Vagina (tissue), 2 donors: ENCODE measurements at regions not wholly inside any gene's neighbourhood (a gene's known extent, or its start where the extent isn't known, plus 50 kb on each side); places are given as distances from the start of the nearest gene placed in this dataset.

ENCODE experiments used
- DNase-seq, 2 donors: peaks; one replicate each; pipeline ENCODE4 v3.0.0-alpha.2; 2017; ENCODE audit errors: extremely low spot score in 2 of 2
- H3K27ac ChIP-seq: fragments of 200-600 bp; sonication (generic); one replicate; pipeline ENCODE4 v1.5.1; 2019
- H3K27me3 ChIP-seq: fragments of 200-600 bp; sonication (generic); one replicate; pipeline ENCODE4 v1.5.1; 2019
- H3K36me3 ChIP-seq, 2 donors: fragments of 200-600 bp; sonication (generic); one replicate each; pipeline ENCODE4 v1.5.1; 2017 to 2019
- H3K4me1 ChIP-seq: fragments of 200-600 bp; sonication (generic); one replicate; pipeline ENCODE4 v1.5.1; 2019
- H3K4me3 ChIP-seq, 2 donors: fragments of 200-600 bp; sonication (generic); 1 replicate in 1 of 2; 2 replicates in 1 of 2; pipeline ENCODE4 v1.5.1; 2016 to 2019
- H3K9me3 ChIP-seq: fragments of 200-600 bp; sonication (generic); one replicate; pipeline ENCODE4 v1.5.1; 2019
- CTCF ChIP-seq, 3 experiments: fragments of 450-650 bp in 2 of 3; fragments of 200-600 bp in 1 of 3; sonication (generic) in 1 of 3; IDR thresholded peaks; one replicate each; pipeline ENCODE4 v1.5.1; 2017 to 2019; ENCODE audit warnings: antibody characterized with exemption in 3 of 3, mild to moderate bottlenecking in 2 of 3, moderate library complexity in 2 of 3
- POLR2A ChIP-seq, 2 donors: fragments of 450-650 bp; IDR thresholded peaks; one replicate each; pipeline ENCODE4 v1.6.1; 2017; ENCODE audit warnings: antibody characterized with exemption in 2 of 2, mild to moderate bottlenecking in 2 of 2, moderate library complexity in 2 of 2
- POLR2AphosphoS5 ChIP-seq, 2 donors: sonication (generic); formaldehyde crosslinking; IDR thresholded peaks; one replicate each; pipeline ENCODE4 v1.9.0; 2017; ENCODE audit warnings: antibody characterized with exemption in 2 of 2, mild to moderate bottlenecking in 2 of 2, low read depth in 1 of 2; ENCODE audit not compliant: insufficient read depth in 1 of 2
- intact Hi-C: fragments of 100-400 bp; cut with DNase I; formaldehyde crosslinking; loops from one replicate; pipeline ENCODE4 v1.15.1; 2023

- Histone ChIP-seq H3K27ac (no peak overlapping the region), H3K4me3 (no peak overlapping the region), H3K36me3 (no peaks in the 10 kb centered on the region), H3K27me3 (no peaks in the 10 kb centered on the region), H3K9me3 (no peaks in the 10 kb centered on the region), H3K4me1 (no peaks in the 10 kb centered on the region)
- TF ChIP-seq CTCF (IDR thresholded peaks at IDR 0.05) = no peak
- TF ChIP-seq POLR2AphosphoS5 (IDR thresholded peaks at IDR 0.05; ENCODE audit: insufficient read depth in 1 of 2, low read depth in 1 of 2) = no peak
- TF ChIP-seq POLR2A (IDR thresholded peaks at IDR 0.05) = no peak
- intact Hi-C loops = no loop called here
- DNase-seq = no peak
These were observed 134.6 kb upstream of the PDE4B start for GRCh38 chr1:65658122-65658521.

GRCh38 chr1:65668368-65668767 lies 124.3 kb upstream of the PDE4B start:
- intact Hi-C loops = no loop called here
- H3K36me3 ChIP-seq = no peaks in the 10 kb centered on the region
- H3K4me1 ChIP-seq = no peaks in the 10 kb centered on the region
- TF ChIP-seq POLR2AphosphoS5 (IDR thresholded peaks at IDR 0.05; ENCODE audit: insufficient read depth in 1 of 2, low read depth in 1 of 2) (no peak), POLR2A (IDR thresholded peaks at IDR 0.05) (no peak), CTCF (IDR thresholded peaks at IDR 0.05) (no peak)
- no peak for DNase-seq
- no peak overlapping the region for H3K27ac ChIP-seq
- no peaks in the 10 kb centered on the region for H3K27me3 ChIP-seq
- H3K4me3 ChIP-seq = no peak overlapping the region
- no peaks in the 10 kb centered on the region for H3K9me3 ChIP-seq

GRCh38 chr1:65670518-65670917 lies 122.2 kb upstream of the PDE4B start:
- no peak overlapping the region for H3K4me3 ChIP-seq
- no peaks in the 10 kb centered on the region for H3K9me3 ChIP-seq
- no peak for DNase-seq
- no peaks in the 10 kb centered on the region for H3K27me3 ChIP-seq
- no peak overlapping the region for H3K27ac ChIP-seq
- TF ChIP-seq CTCF (IDR thresholded peaks at IDR 0.05) (no peak), POLR2AphosphoS5 (IDR thresholded peaks at IDR 0.05; ENCODE audit: insufficient read depth in 1 of 2, low read depth in 1 of 2) (no peak), POLR2A (IDR thresholded peaks at IDR 0.05) (no peak)
- H3K36me3 ChIP-seq = no peaks in the 10 kb centered on the region
- intact Hi-C loops = no loop called here
- no peaks in the 10 kb centered on the region for H3K4me1 ChIP-seq

GRCh38 chr1:65674522-65674921 lies 118.2 kb upstream of the PDE4B start:
- no peak for TF ChIP-seq POLR2A (IDR thresholded peaks at IDR 0.05)
- no peak for TF ChIP-seq CTCF (IDR thresholded peaks at IDR 0.05)
- no peak for TF ChIP-seq POLR2AphosphoS5 (IDR thresholded peaks at IDR 0.05; ENCODE audit: insufficient read depth in 1 of 2, low read depth in 1 of 2)
- Histone ChIP-seq H3K36me3 (no peaks in the 10 kb centered on the region), H3K4me1 (no peaks in the 10 kb centered on the region), H3K27me3 (no peaks in the 10 kb centered on the region), H3K27ac (no peak overlapping the region), H3K9me3 (no peaks in the 10 kb centered on the region), H3K4me3 (no peak overlapping the region)
- intact Hi-C loops = no loop called here
- no peak for DNase-seq

- no peaks in the 10 kb centered on the region for H3K36me3 ChIP-seq
- TF ChIP-seq POLR2A (IDR thresholded peaks at IDR 0.05) = no peak
- no peak for TF ChIP-seq CTCF (IDR thresholded peaks at IDR 0.05)
- TF ChIP-seq POLR2AphosphoS5 (IDR thresholded peaks at IDR 0.05; ENCODE audit: insufficient read depth in 1 of 2, low read depth in 1 of 2) = no peak
- intact Hi-C loops = loop anchor here (10.0 kb wide), 2 partner anchors 245 to 605 kb away; no protein-coding TSS in a partner anchor
These were observed 112.9 kb upstream of the PDE4B start for GRCh38 chr1:65679773-65680172.

More at GRCh38 chr1:65679773-65680172, 112.9 kb upstream of the PDE4B start:
- Histone ChIP-seq H3K4me3 (no peak overlapping the region), H3K9me3 (no peaks in the 10 kb centered on the region), H3K4me1 (no peaks in the 10 kb centered on the region), H3K27me3 (no peaks in the 10 kb centered on the region), H3K27ac (no peak overlapping the region)
- no peak for DNase-seq
